Amniotic stem cell (primary cell): ENCODE measurements at regions not wholly inside any gene's neighbourhood (a gene's known extent, or its start where the extent isn't known, plus 50 kb on each side); places are given as distances from the start of the nearest gene placed in this dataset.

ENCODE experiments used
- DNase-seq: peaks from one replicate; lab custom pipeline; 2025; lab: John Stamatoyannopoulos, UW

GRCh38 chr1:185512442-185512841, 195.4 kb upstream of the IVNS1ABP start:
- no peak for DNase-seq

- DNase-seq: no peak
These were observed 184.1 kb upstream of the IVNS1ABP start for GRCh38 chr1:185501099-185501498.

- DNase-seq: peak; percentile 55
These were observed 183.1 kb upstream of the IVNS1ABP start for GRCh38 chr1:185500001-185500626.

- no peak for DNase-seq
These were observed 181.2 kb upstream of the IVNS1ABP start for GRCh38 chr1:185498207-185498606.

GRCh38 chr1:185497177-185497576, 180.1 kb upstream of the IVNS1ABP start:
- DNase-seq: no peak

GRCh38 chr1:185495898-185496297, 178.9 kb upstream of the IVNS1ABP start:
- no peak for DNase-seq

GRCh38 chr1:185495007-185495406, 178.0 kb upstream of the IVNS1ABP start:
- no peak for DNase-seq

- no peak for DNase-seq
These were observed 175.2 kb upstream of the IVNS1ABP start for GRCh38 chr1:185492089-185492825.

- DNase-seq: no peak
These were observed 174.6 kb upstream of the IVNS1ABP start for GRCh38 chr1:185491604-185492003.

GRCh38 chr1:185490924-185491323, 173.9 kb upstream of the IVNS1ABP start:
- DNase-seq: no peak

- DNase-seq: no peak
These were observed 172.4 kb upstream of the IVNS1ABP start for GRCh38 chr1:185489406-185489805.

- no peak for DNase-seq
These were observed 171.8 kb upstream of the IVNS1ABP start for GRCh38 chr1:185488808-185489207.

GRCh38 chr1:185487936-185488335, 170.9 kb upstream of the IVNS1ABP start:
- DNase-seq: no peak

GRCh38 chr1:185487026-185487425, 170.0 kb upstream of the IVNS1ABP start:
- DNase-seq: no peak

- DNase-seq: no peak
These were observed 169.3 kb upstream of the IVNS1ABP start for GRCh38 chr1:185486346-185486745.

GRCh38 chr1:185483664-185484450, 166.8 kb upstream of the IVNS1ABP start:
- DNase-seq: peak; percentile 55

GRCh38 chr1:185483217-185483616, 166.2 kb upstream of the IVNS1ABP start:
- no peak for DNase-seq

GRCh38 chr1:185480545-185480944, 163.5 kb upstream of the IVNS1ABP start:
- no peak for DNase-seq

GRCh38 chr1:185479796-185480195, 162.8 kb upstream of the IVNS1ABP start:
- DNase-seq: no peak

- DNase-seq: no peak
These were observed 161.8 kb upstream of the IVNS1ABP start for GRCh38 chr1:185478877-185479276.

- no peak for DNase-seq
These were observed 160.9 kb upstream of the IVNS1ABP start for GRCh38 chr1:185477638-185478580.
